ENCODE measurements at regions not wholly inside any gene's neighbourhood (a gene's known extent, or its start where the extent isn't known, plus 50 kb on each side); places are given as distances from the start of the nearest gene placed in this dataset.
"Not testable (repeated sequence)": the region's sequence is repeated elsewhere in the genome, so short reads cannot be mapped to it uniquely, and the experiment has no call there.

DNA sequence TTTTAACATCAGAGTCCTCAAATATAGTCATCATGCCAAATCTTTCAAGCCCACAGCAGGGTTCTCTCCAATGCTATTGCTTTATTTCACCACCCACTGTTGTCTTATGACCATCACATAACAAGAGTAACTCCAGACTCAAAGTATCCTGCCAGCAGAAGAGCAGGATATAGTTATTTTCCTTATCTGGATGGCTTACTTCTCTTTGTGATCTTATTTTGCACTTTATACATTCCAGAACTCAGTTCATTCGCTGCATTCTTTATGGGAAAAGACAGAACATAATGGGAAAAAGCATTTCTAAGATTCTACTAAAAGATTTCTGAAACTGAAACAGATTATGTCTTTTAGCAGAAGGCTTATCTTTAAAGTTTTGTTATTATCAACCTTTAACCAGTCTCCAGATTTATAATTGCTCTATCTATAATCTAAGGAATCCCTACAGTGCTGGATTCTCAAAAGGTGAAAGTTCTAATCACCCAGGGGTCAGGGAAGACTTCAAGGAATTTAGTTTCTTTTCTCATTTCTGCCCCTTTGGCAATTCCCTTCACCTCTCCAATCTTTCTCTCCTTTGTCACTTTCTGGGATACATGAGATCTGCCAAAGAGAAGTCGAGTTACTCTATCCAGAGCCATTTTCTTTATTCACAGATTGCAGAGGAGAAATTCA lies 190.4 kb downstream of the TPBG start:
- H3K9ac ChIP-seq (ENCODE audit: low read length), result no peak overlapping the region
- H3K4me3 ChIP-seq (ENCODE audit: low read length), result no peak overlapping the region

DNA sequence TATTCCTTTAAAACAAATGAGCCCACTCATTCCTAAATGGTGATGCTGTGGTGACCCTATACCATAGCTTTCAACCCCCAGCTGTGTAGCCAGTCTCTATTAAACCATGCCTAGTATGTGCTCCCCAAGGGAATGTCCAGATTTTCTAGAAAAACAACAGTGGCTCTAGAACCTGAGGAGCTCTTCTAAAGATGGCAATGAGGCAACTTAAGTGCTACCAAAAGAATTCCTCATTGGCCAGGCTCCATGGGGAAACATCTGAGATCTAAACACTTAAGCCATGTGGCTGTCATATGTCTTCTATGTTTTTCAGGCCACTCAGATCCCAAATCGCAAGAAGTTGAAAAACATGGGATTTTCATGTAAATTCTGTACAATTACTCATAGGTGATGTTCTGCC lies 191.0 kb downstream of the TPBG start:
- no peaks in the 10 kb centered on the region for H3K27me3 ChIP-seq (replicated peaks; ENCODE audit: control insufficient read depth, insufficient read depth, low read length)
- H3K4me3 ChIP-seq (ENCODE audit: low read length), result no peak overlapping the region
- no peaks in the 10 kb centered on the region for H3K36me3 ChIP-seq (ENCODE audit: control insufficient read depth, insufficient read depth, low read length, severe bottlenecking)
- H3K9me3 ChIP-seq (ENCODE audit: control insufficient read depth, low read length), result no peaks in the 10 kb centered on the region
- DNase-seq (ENCODE audit: low read depth), result no peak
- no peak overlapping the region for H3K9ac ChIP-seq (ENCODE audit: low read length)
- peaks cover 8% of the 10 kb centered on the region for H3K4me1 ChIP-seq (ENCODE audit: control insufficient read depth, insufficient read depth, low read length)

More for the DNA sequence above, 190.4 kb downstream of the TPBG start:
- Histone ChIP-seq H3K4me1 (ENCODE audit: control insufficient read depth, insufficient read depth, low read length) (peaks cover 8% of the 10 kb centered on the region), H3K36me3 (ENCODE audit: control insufficient read depth, insufficient read depth, low read length, severe bottlenecking) (no peaks in the 10 kb centered on the region), H3K27me3 (replicated peaks; ENCODE audit: control insufficient read depth, insufficient read depth, low read length) (no peaks in the 10 kb centered on the region), H3K9me3 (ENCODE audit: control insufficient read depth, low read length) (no peaks in the 10 kb centered on the region)
- DNase-seq (ENCODE audit: low read depth), result no peak

DNA sequence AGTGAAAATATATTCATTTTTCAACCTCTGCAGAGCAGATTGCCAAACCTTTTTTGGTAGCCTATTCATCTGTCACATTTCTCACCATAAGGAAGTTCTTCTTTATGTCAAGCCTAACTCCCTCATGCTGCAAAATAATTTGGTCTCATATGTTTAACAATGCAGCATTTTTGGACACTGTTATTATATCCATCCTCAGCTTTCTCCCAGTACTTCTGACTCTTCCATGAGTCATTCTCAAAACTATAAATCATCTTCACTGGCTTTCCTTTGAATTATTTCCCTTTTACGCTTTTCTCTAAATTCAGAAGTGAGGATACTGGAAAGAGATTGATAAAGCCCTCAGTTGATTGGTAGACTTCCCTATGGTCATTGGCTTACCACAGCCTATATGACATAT lies 192.2 kb downstream of the TPBG start:
- no peak overlapping the region for H3K4me3 ChIP-seq (ENCODE audit: low read length)
- H3K36me3 ChIP-seq (ENCODE audit: control insufficient read depth, insufficient read depth, low read length, severe bottlenecking), result no peaks in the 10 kb centered on the region
- peaks cover 8% of the 10 kb centered on the region for H3K4me1 ChIP-seq (ENCODE audit: control insufficient read depth, insufficient read depth, low read length)
- H3K9me3 ChIP-seq (ENCODE audit: control insufficient read depth, low read length), result no peaks in the 10 kb centered on the region
- DNase-seq (ENCODE audit: low read depth), result no peak
- no peaks in the 10 kb centered on the region for H3K27me3 ChIP-seq (replicated peaks; ENCODE audit: control insufficient read depth, insufficient read depth, low read length)
- no peak overlapping the region for H3K9ac ChIP-seq (ENCODE audit: low read length)

DNA sequence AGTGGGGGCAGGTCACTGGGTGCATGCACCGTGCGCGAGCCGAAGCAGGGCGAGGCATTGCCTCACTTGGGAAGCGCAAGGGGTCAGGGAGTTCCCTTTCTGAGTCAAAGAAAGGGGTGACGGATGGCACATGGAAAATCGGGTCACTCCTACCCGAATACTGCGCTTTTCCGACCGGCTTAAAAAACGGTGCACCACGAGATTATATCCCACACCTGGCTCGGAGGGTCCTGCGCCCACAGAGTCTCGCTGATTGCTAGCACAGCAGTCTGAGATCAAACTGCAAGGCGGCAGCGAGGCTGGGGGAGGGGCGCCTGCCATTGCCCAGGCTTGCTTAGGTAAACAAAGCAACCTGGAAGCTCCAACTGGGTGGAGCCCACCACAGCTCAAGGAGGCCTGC lies 194.9 kb downstream of the TPBG start:
- H3K36me3 ChIP-seq (ENCODE audit: control insufficient read depth, insufficient read depth, low read length, severe bottlenecking); H3K9me3 ChIP-seq (ENCODE audit: control insufficient read depth, low read length); H3K4me1 ChIP-seq (ENCODE audit: control insufficient read depth, insufficient read depth, low read length); H3K4me3 ChIP-seq (ENCODE audit: low read length); H3K27me3 ChIP-seq (replicated peaks; ENCODE audit: control insufficient read depth, insufficient read depth, low read length); DNase-seq (ENCODE audit: low read depth); H3K9ac ChIP-seq (ENCODE audit: low read length): not testable (repeated sequence)

DNA sequence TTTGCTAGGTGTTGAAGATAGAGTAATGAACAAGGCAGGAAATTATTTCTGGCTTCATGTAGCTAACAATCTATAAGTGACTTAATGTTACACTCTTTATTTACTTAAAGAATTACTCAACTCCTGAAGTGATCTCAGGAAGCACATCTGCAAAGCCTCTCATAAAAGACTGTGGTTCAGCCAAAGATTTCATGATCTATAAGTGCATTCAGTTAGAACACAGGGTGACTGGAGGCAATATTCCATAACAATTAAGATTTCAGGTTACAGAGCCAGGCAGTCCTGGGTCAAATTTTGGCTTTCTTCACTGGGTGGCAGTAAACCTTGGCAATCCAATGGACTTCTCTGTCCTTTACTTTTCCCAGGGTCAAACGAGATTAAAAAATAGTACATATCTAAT lies 204.0 kb downstream of the TPBG start:
- H3K36me3 ChIP-seq (ENCODE audit: control insufficient read depth, insufficient read depth, low read length, severe bottlenecking), result no peaks in the 10 kb centered on the region
- H3K4me3 ChIP-seq (ENCODE audit: low read length), result no peak overlapping the region
- no peak for DNase-seq (ENCODE audit: low read depth)
- no peaks in the 10 kb centered on the region for H3K4me1 ChIP-seq (ENCODE audit: control insufficient read depth, insufficient read depth, low read length)
- H3K9me3 ChIP-seq (ENCODE audit: control insufficient read depth, low read length), result no peaks in the 10 kb centered on the region
- no peaks in the 10 kb centered on the region for H3K27me3 ChIP-seq (replicated peaks; ENCODE audit: control insufficient read depth, insufficient read depth, low read length)
- H3K9ac ChIP-seq (ENCODE audit: low read length), result no peak overlapping the region

DNA sequence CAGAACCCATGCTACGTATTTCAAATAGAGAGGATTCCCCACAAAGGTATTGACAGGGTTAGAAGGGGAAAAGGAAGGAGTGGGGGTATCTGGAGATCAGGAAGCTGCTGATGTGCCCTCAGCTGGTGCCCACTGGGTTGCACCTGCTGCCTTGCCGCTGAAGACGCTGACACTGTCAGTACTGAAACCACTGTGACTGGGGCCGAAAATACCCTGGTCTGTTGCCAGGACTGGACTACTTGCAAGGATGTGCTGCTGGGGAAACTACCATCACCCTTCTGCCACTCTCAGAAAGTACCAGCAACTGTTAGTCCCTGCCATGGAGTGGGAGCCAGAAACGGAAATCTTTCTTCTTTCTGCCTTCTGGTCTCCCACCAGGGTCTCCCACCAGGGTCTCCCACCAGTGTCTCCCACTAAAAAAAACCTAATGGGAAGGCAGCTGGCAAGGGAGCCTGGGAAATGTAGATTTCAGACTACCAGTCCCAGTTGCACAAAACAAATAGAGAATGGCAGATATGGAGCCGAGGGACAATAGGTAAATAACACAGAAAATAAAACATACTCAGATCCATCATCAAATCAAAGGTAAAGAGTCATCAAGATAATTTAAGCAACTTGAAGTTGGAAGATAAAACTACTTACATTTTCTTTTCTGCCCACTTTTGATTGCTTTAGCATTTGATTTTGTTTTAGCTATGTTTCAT lies 204.8 kb downstream of the TPBG start:
- Histone ChIP-seq H3K4me3 (ENCODE audit: low read length) (no peak overlapping the region), H3K9me3 (ENCODE audit: control insufficient read depth, low read length) (no peaks in the 10 kb centered on the region), H3K27me3 (replicated peaks; ENCODE audit: control insufficient read depth, insufficient read depth, low read length) (no peaks in the 10 kb centered on the region), H3K4me1 (ENCODE audit: control insufficient read depth, insufficient read depth, low read length) (no peaks in the 10 kb centered on the region), H3K9ac (ENCODE audit: low read length) (no peak overlapping the region), H3K36me3 (ENCODE audit: control insufficient read depth, insufficient read depth, low read length, severe bottlenecking) (no peaks in the 10 kb centered on the region)
- no peak for DNase-seq (ENCODE audit: low read depth)

DNA sequence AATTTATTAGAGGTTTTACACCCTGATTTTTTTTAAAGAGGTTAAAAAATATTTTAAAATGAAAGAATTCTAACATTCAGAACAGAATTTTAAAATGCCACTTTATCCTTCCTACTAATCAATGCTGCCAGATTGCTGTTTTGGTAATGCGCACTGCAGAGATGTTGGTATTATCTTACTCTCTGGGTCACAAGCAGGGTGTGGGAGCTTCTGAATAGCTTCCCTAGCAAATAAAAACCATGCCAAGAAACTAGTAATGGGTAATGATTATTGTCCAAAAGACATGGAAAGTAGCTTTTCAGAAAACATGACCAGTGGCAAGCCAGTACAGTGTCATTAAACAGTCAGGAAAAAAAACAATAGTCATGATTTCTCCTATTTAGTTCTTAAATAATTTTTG lies 205.4 kb downstream of the TPBG start:
- Histone ChIP-seq H3K36me3 (ENCODE audit: control insufficient read depth, insufficient read depth, low read length, severe bottlenecking) (no peaks in the 10 kb centered on the region), H3K9me3 (ENCODE audit: control insufficient read depth, low read length) (no peaks in the 10 kb centered on the region), H3K9ac (ENCODE audit: low read length) (no peak overlapping the region), H3K4me3 (ENCODE audit: low read length) (no peak overlapping the region), H3K4me1 (ENCODE audit: control insufficient read depth, insufficient read depth, low read length) (no peaks in the 10 kb centered on the region), H3K27me3 (replicated peaks; ENCODE audit: control insufficient read depth, insufficient read depth, low read length) (no peaks in the 10 kb centered on the region)
- no peak for DNase-seq (ENCODE audit: low read depth)

DNA sequence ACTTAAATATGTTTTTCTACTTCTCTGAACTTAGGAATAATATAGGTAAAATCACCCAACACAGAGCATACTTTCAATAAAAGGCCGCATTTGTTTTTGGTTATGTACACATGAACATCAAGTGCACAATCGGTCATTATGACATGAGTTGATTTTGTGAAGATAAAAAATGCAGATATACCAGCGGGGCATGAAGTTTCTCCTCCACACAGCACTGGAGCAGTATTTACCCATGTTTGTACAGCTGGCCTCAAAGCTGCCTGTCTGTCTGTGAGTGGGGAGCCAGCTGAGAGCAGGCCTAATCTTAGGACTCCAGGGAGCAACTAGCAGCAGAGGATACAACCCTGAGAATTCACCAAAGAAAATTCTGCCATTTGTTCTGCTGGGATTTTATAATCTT lies 206.5 kb downstream of the TPBG start:
- DNase-seq (ENCODE audit: low read depth), result no peak
- Histone ChIP-seq H3K4me3 (ENCODE audit: low read length) (no peak overlapping the region), H3K9ac (ENCODE audit: low read length) (no peak overlapping the region), H3K9me3 (ENCODE audit: control insufficient read depth, low read length) (no peaks in the 10 kb centered on the region), H3K27me3 (replicated peaks; ENCODE audit: control insufficient read depth, insufficient read depth, low read length) (no peaks in the 10 kb centered on the region), H3K4me1 (ENCODE audit: control insufficient read depth, insufficient read depth, low read length) (no peaks in the 10 kb centered on the region), H3K36me3 (ENCODE audit: control insufficient read depth, insufficient read depth, low read length, severe bottlenecking) (no peaks in the 10 kb centered on the region)

DNA sequence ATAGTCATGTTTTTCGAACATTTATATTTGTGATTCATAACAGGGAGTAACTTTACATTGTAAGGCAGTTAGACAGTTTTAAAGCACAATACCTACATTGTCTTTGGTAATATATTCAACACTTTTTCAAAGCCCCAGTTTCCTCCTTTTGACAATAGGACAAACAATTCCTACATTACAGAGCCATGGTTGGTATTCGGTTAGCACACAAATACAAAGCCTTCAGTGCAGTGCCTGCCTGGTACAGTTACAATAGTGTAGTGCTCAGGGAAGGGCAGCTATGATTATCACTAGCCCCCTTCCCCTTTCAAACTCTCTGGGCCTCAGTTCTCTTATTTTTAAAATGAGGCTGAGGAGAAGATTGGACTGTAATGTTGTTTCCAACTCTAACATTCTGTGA lies 207.8 kb downstream of the TPBG start:
- Histone ChIP-seq H3K9ac (ENCODE audit: low read length) (no peak overlapping the region), H3K36me3 (ENCODE audit: control insufficient read depth, insufficient read depth, low read length, severe bottlenecking) (no peaks in the 10 kb centered on the region), H3K9me3 (ENCODE audit: control insufficient read depth, low read length) (peaks cover 8% of the 10 kb centered on the region), H3K27me3 (replicated peaks; ENCODE audit: control insufficient read depth, insufficient read depth, low read length) (no peaks in the 10 kb centered on the region), H3K4me1 (ENCODE audit: control insufficient read depth, insufficient read depth, low read length) (no peaks in the 10 kb centered on the region), H3K4me3 (ENCODE audit: low read length) (no peak overlapping the region)
- no peak for DNase-seq (ENCODE audit: low read depth)

DNA sequence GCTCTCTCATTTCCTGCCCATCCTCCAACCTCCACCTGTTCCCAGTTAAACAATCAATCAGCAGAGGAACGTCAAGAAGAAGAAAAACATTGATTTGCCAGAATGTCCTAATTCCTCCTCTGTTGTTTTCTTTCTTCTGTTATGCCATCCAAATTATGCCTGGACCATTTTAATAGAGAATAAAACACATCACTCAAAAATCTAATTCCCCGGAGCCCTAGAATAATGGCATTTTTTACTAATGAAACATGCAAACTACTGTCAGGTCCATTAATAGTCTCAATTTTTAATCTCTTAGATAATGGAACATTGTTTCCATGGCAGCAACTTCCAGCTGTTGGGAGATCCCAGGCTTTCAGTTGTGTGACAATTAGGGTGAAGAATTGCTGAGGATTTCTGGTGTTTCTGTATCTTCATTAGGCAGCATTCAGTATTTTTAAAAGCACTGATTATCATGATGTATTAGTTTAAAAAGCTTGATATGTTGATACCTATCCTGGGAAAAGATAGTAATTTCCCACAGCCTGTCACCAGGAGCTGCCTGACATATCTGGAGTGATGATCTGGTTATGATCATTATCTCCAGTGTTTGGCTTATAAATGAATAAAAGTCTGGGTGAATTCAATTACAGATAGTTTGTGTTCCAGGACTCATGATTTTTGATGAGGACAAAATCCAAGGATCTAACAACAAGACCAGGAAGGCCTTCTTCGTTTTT lies 209.8 kb downstream of the TPBG start:
- Histone ChIP-seq H3K36me3 (ENCODE audit: control insufficient read depth, insufficient read depth, low read length, severe bottlenecking) (no peaks in the 10 kb centered on the region), H3K9me3 (ENCODE audit: control insufficient read depth, low read length) (peaks cover 13% of the 10 kb centered on the region), H3K9ac (ENCODE audit: low read length) (no peak overlapping the region), H3K27me3 (replicated peaks; ENCODE audit: control insufficient read depth, insufficient read depth, low read length) (no peaks in the 10 kb centered on the region), H3K4me3 (ENCODE audit: low read length) (no peak overlapping the region), H3K4me1 (ENCODE audit: control insufficient read depth, insufficient read depth, low read length) (no peaks in the 10 kb centered on the region)
- DNase-seq (ENCODE audit: low read depth), result no peak

DNA sequence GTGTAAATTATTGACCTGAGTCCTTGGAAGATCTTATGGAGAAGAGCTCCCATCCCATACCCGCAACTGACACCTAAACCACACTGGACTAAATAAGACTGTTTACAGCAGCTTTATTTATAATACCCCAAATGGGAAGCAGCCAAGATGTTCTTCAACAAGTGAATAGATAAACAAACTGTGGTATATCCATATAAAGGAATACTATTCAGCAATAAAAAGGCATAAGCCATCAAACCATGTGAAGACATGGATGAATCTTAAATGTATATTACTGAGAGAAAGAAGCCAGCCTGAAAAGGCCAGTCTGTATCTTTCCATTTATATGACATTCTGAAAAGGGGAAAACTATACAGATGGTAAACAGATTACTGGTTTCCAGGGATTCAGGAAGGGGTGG lies 212.7 kb downstream of the TPBG start:
- Histone ChIP-seq H3K4me1 (ENCODE audit: control insufficient read depth, insufficient read depth, low read length) (no peaks in the 10 kb centered on the region), H3K4me3 (ENCODE audit: low read length) (no peak overlapping the region), H3K9ac (ENCODE audit: low read length) (no peak overlapping the region), H3K36me3 (ENCODE audit: control insufficient read depth, insufficient read depth, low read length, severe bottlenecking) (no peaks in the 10 kb centered on the region), H3K9me3 (ENCODE audit: control insufficient read depth, low read length) (peaks cover 13% of the 10 kb centered on the region), H3K27me3 (replicated peaks; ENCODE audit: control insufficient read depth, insufficient read depth, low read length) (no peaks in the 10 kb centered on the region)
- DNase-seq (ENCODE audit: low read depth), result no peak
